Astrocyte (in vitro differentiated cells and primary cell): ENCODE measurements at regions not wholly inside any gene's neighbourhood (a gene's known extent, or its start where the extent isn't known, plus 50 kb on each side); places are given as distances from the start of the nearest gene placed in this dataset.

ENCODE experiments used
- DNase-seq: peaks from one replicate; pipeline ENCODE4 v3.0.0-alpha.2; 2010; ENCODE audit warnings: low read depth
- FAIRE-seq: peaks from 2 replicates; lab custom pipeline; 2011; peaks lifted over from hg19 to GRCh38; lab: Jason Lieb, UNC
- H2AFZ ChIP-seq: 2 replicates; pipeline ENCODE4 v1.6.0; 2012; ENCODE audit warnings: low read depth, low read length, inconsistent platforms
- H3K27ac ChIP-seq: 2 replicates; pipeline ENCODE4 v1.5.1; 2011; ENCODE audit warnings: low read depth, low read length, inconsistent platforms
- H3K27me3 ChIP-seq: 2 replicates; pipeline ENCODE4 v1.6.0; 2011; ENCODE audit warnings: low read length, inconsistent platforms; ENCODE audit not compliant: insufficient read depth
- H3K36me3 ChIP-seq: 2 replicates; pipeline ENCODE4 v1.5.1; 2011; ENCODE audit warnings: low read length, inconsistent platforms; ENCODE audit not compliant: insufficient read depth
- H3K4me1 ChIP-seq: 2 replicates; pipeline ENCODE4 v1.5.1; 2011; ENCODE audit warnings: low read length, inconsistent platforms; ENCODE audit not compliant: insufficient read depth
- H3K4me2 ChIP-seq: 2 replicates; pipeline ENCODE4 v1.6.0; 2012; ENCODE audit warnings: low read length, inconsistent platforms
- H3K4me3 ChIP-seq: 2 replicates; pipeline ENCODE4 v1.5.1; 2011; ENCODE audit warnings: low read depth, mild to moderate bottlenecking, low read length, inconsistent platforms; ENCODE audit not compliant: insufficient read depth
- H3K79me2 ChIP-seq: 2 replicates; pipeline ENCODE4 v1.6.0; 2012; ENCODE audit warnings: mild to moderate bottlenecking, low read length, inconsistent platforms; ENCODE audit not compliant: insufficient read depth
- H3K9ac ChIP-seq: 2 replicates; pipeline ENCODE4 v1.6.0; 2012; ENCODE audit warnings: mild to moderate bottlenecking, low read length, inconsistent platforms
- H3K9me3 ChIP-seq: 2 replicates; pipeline ENCODE4 v1.5.1; 2012; ENCODE audit warnings: low read depth, mild to moderate bottlenecking, low read length, inconsistent platforms; ENCODE audit not compliant: insufficient read depth
- H4K20me1 ChIP-seq: 2 replicates; pipeline ENCODE4 v1.6.0; 2012; ENCODE audit warnings: low read length, inconsistent platforms; ENCODE audit not compliant: insufficient read depth
- H3K27ac Mint-ChIP-seq: one replicate; pipeline ENCODE4 v1.8.0; 2021; ENCODE audit warnings: mild to moderate bottlenecking, mixed read lengths; ENCODE audit not compliant: unreplicated experiment
- H3K27me3 Mint-ChIP-seq: one replicate; pipeline ENCODE4 v1.8.0; 2021; ENCODE audit warnings: low read depth, mixed read lengths; ENCODE audit not compliant: unreplicated experiment
- H3K36me3 Mint-ChIP-seq: one replicate; pipeline ENCODE4 v1.8.0; 2021; ENCODE audit warnings: low read depth, mixed read lengths; ENCODE audit not compliant: unreplicated experiment
- H3K4me1 Mint-ChIP-seq: one replicate; pipeline ENCODE4 v1.8.0; 2021; ENCODE audit warnings: low read depth, mixed read lengths; ENCODE audit not compliant: unreplicated experiment
- H3K4me3 Mint-ChIP-seq: one replicate; pipeline ENCODE4 v1.8.0; 2021; ENCODE audit warnings: mild to moderate bottlenecking, moderate library complexity, mixed read lengths; ENCODE audit not compliant: unreplicated experiment
- H3K9me3 Mint-ChIP-seq: one replicate; pipeline ENCODE4 v1.8.0; 2021; ENCODE audit warnings: mild to moderate bottlenecking, mixed read lengths; ENCODE audit not compliant: unreplicated experiment
- EZH2 ChIP-seq: IDR thresholded peaks from 2 replicates; pipeline ENCODE4 v1.6.1; 2012; ENCODE audit warnings: mild to moderate bottlenecking, low read length, inconsistent platforms; ENCODE audit not compliant: insufficient read depth
- TF ChIP-seq, protein P1 (sequence below): IDR thresholded peaks from 2 replicates; pipeline ENCODE4 v1.5.1; 2011; ENCODE audit warnings: low read depth, mild to moderate bottlenecking, inconsistent platforms, low read length, moderate library complexity; ENCODE audit not compliant: insufficient read depth

DNA sequence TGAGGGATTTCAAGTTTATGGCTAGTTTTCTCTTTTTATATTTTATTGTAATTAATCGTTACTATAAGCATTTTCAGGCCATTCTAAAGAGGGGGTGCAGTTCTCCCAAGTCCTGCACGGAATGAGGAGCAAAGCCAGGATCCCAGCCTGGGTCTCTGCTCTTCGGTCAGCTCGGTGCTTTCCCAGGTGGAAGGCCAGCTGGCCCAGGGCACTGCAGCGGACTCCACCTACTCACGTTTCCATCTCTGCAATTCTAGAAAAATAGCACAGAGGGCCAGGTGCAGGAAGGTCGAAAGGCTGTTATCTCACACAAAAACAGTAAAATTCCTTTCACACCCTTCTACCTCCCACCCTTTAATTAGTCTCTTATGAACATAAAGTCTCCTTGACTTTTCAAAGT, 59.5 kb upstream of the HES1 start:
- H3K27me3 ChIP-seq: peaks cover 24% of the 10 kb centered on the region
- no peak overlapping the region for H3K4me3 ChIP-seq
- H3K4me1 Mint-ChIP-seq: peaks cover 11% of the 10 kb centered on the region
- no peaks in the 10 kb centered on the region for H3K79me2 ChIP-seq
- H3K9me3 ChIP-seq: no peaks in the 10 kb centered on the region
- DNase-seq (no peak), FAIRE-seq (no peak)
- no peak overlapping the region for H3K4me3 Mint-ChIP-seq
- H3K27me3 Mint-ChIP-seq: peaks cover 79% of the 10 kb centered on the region
- H3K4me2 ChIP-seq: no peak overlapping the region
- no peaks in the 10 kb centered on the region for H4K20me1 ChIP-seq
- H3K27ac ChIP-seq: no peak overlapping the region
- no peak overlapping the region for H3K9ac ChIP-seq
- peaks cover 2% of the 10 kb centered on the region for H3K4me1 ChIP-seq
- no peaks in the 10 kb centered on the region for H3K36me3 ChIP-seq
- H3K27ac Mint-ChIP-seq: no peak overlapping the region
- peaks cover 8% of the 10 kb centered on the region for H3K36me3 Mint-ChIP-seq
- no peak for TF ChIP-seq EZH2
- TF ChIP-seq, protein P1, sequence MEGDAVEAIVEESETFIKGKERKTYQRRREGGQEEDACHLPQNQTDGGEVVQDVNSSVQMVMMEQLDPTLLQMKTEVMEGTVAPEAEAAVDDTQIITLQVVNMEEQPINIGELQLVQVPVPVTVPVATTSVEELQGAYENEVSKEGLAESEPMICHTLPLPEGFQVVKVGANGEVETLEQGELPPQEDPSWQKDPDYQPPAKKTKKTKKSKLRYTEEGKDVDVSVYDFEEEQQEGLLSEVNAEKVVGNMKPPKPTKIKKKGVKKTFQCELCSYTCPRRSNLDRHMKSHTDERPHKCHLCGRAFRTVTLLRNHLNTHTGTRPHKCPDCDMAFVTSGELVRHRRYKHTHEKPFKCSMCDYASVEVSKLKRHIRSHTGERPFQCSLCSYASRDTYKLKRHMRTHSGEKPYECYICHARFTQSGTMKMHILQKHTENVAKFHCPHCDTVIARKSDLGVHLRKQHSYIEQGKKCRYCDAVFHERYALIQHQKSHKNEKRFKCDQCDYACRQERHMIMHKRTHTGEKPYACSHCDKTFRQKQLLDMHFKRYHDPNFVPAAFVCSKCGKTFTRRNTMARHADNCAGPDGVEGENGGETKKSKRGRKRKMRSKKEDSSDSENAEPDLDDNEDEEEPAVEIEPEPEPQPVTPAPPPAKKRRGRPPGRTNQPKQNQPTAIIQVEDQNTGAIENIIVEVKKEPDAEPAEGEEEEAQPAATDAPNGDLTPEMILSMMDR: no peak
- H2AFZ ChIP-seq: no peak overlapping the region
- H3K9me3 Mint-ChIP-seq: peaks cover 19% of the 10 kb centered on the region

DNA sequence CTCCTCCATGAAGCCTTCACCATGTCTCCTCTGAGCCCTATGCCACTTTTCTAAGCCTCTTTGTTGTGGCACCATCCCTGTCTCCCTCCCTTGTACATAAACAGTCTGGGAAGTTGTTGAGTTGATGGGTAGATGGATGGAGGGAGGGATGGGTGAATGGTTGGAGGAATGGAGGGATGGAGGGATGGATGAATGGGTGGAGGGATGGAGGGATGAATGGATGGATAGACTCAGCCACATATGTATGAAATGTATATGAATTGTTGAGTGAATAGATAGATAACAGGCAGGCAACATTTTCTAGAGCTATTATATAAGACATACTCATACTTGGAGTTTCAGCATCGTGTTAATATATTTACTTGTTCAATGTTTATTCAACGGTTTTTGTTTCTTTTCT, 58.3 kb upstream of the HES1 start:
- H3K27me3 ChIP-seq: peaks cover 23% of the 10 kb centered on the region
- Mint-ChIP-seq H3K36me3 (peaks cover 8% of the 10 kb centered on the region), H3K4me3 (no peak overlapping the region), H3K4me1 (peaks cover 9% of the 10 kb centered on the region), H3K9me3 (peaks cover 17% of the 10 kb centered on the region), H3K27me3 (peaks cover 83% of the 10 kb centered on the region), H3K27ac (no peak overlapping the region)
- no peak for FAIRE-seq
- peaks cover 1% of the 10 kb centered on the region for H3K4me1 ChIP-seq
- no peak overlapping the region for H3K4me2 ChIP-seq
- no peak overlapping the region for H3K9ac ChIP-seq
- no peaks in the 10 kb centered on the region for H4K20me1 ChIP-seq
- no peak overlapping the region for H2AFZ ChIP-seq
- H3K4me3 ChIP-seq: no peak overlapping the region
- H3K27ac ChIP-seq: no peak overlapping the region
- no peaks in the 10 kb centered on the region for H3K9me3 ChIP-seq
- no peaks in the 10 kb centered on the region for H3K79me2 ChIP-seq
- TF ChIP-seq EZH2: no peak
- TF ChIP-seq, protein P1: no peak
- DNase-seq: no peak
- no peaks in the 10 kb centered on the region for H3K36me3 ChIP-seq

DNA sequence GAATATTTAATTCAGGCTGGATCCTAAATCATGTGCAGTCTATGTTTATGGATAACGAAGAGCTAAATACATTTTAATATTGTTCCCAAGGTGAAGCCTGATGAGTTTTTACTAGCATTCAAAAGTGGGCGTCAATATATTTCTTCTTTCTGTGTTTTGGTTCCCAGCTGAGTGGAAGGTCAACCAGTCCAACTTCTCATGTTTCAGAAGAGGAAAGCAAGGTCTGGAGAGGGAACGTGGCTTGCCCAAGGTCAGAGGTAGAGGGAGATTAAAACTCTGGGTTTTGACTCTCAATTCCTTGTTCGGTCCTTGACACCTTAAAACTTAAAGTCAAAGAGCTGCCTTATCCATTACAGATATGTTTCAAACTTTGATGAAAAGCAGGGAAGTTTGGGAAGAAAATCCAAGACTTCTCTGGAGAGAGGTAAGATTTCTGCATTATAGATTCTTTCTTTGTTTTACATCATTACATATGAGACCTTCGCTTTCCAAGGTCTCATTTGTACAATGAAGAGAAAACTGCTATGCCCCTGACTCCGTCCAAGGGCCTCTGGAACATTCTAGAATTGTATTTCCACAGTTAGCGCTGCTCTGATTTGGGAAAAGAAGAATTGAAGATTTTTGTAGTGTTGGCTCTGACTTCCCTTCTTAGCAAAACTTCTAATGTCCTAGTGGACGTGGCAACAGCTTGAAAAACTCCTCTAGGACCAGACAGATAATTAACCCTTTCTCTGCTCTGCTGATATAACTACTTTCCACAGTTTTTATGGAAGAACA, 57.7 kb upstream of the HES1 start:
- H3K36me3 ChIP-seq: no peaks in the 10 kb centered on the region
- peaks cover 7% of the 10 kb centered on the region for H3K4me1 ChIP-seq
- no peak overlapping the region for H3K4me3 ChIP-seq
- H3K79me2 ChIP-seq: no peaks in the 10 kb centered on the region
- H3K27ac ChIP-seq: no peak overlapping the region
- TF ChIP-seq, protein P1: no peak
- TF ChIP-seq EZH2: no peak
- no peak overlapping the region for H3K27ac Mint-ChIP-seq
- peaks cover 15% of the 10 kb centered on the region for H3K4me1 Mint-ChIP-seq
- no peak for FAIRE-seq
- peaks cover 21% of the 10 kb centered on the region for H3K27me3 ChIP-seq
- H3K9me3 Mint-ChIP-seq: peaks cover 16% of the 10 kb centered on the region
- no peak overlapping the region for H3K4me2 ChIP-seq
- H3K36me3 Mint-ChIP-seq: peaks cover 8% of the 10 kb centered on the region
- no peaks in the 10 kb centered on the region for H4K20me1 ChIP-seq
- no peak overlapping the region for H3K9ac ChIP-seq
- H2AFZ ChIP-seq: no peak overlapping the region
- H3K9me3 ChIP-seq: no peaks in the 10 kb centered on the region
- DNase-seq: no peak
- H3K27me3 Mint-ChIP-seq: peaks cover 86% of the 10 kb centered on the region
- H3K4me3 Mint-ChIP-seq: no peak overlapping the region
